Right lobe of liver (tissue), 6 donors: ENCODE measurements at regions not wholly inside any gene's neighbourhood (a gene's known extent, or its start where the extent isn't known, plus 50 kb on each side); places are given as distances from the start of the nearest gene placed in this dataset.

Experiments
- ATAC-seq, 4 donors: fragments of 200-7000 bp; cut with Tn5 transposase; one replicate each; pipeline ENCODE4 v1.9.1; 2020; ENCODE audit warnings: mild to moderate bottlenecking in 4 of 4, moderate library complexity in 4 of 4
- DNase-seq, 3 donors: peaks; one replicate each; pipeline ENCODE4 v3.0.0-alpha.2; 2020
- H3K27ac ChIP-seq, 3 donors: fragments of 200-600 bp; one replicate each; pipeline ENCODE4 v1.8.0; 2022
- H3K27me3 ChIP-seq, 2 donors: fragments of 200-600 bp; one replicate each; pipeline ENCODE4 v1.8.0; 2022
- H3K36me3 ChIP-seq, 4 donors: fragments of 200-600 bp; sonication (generic) in 1 of 4; one replicate each; pipeline versions ENCODE4 v1.5.1 to v1.8.0; 2017 to 2022; ENCODE audit warnings: control low read depth in 1 of 4
- H3K4me1 ChIP-seq, 4 donors: fragments of 200-600 bp; sonication (generic) in 1 of 4; one replicate each; pipeline versions ENCODE4 v1.5.1 to v1.8.0; 2017 to 2022; ENCODE audit warnings: control low read depth in 1 of 4
- H3K4me3 ChIP-seq, 3 donors: fragments of 200-600 bp; one replicate each; pipeline ENCODE4 v1.8.0; 2022
- H3K9me3 ChIP-seq, 4 donors: fragments of 200-600 bp; sonication (generic) in 1 of 4; one replicate each; pipeline versions ENCODE4 v1.5.1 to v1.8.0; 2017 to 2022; ENCODE audit warnings: control low read depth in 1 of 4
- CTCF ChIP-seq, 4 donors: fragments of 200-600 bp in 3 of 4; fragments of 450-650 bp in 1 of 4; IDR thresholded peaks; one replicate each; pipeline versions ENCODE4 v1.5.1 to v1.8.0; 2016 to 2022; ENCODE audit warnings: antibody characterized with exemption in 4 of 4, mild to moderate bottlenecking in 2 of 4
- POLR2A ChIP-seq: fragments of 450-650 bp; IDR thresholded peaks from one replicate; pipeline ENCODE4 v1.6.1; 2017; ENCODE audit warnings: antibody characterized with exemption, mild to moderate bottlenecking
- WGBS: methylation state at CpG from one replicate; pipeline ENCODE4 v1.1.6; 2018; ENCODE audit warnings: low coverage, low lambda C conversion rate; ENCODE audit not compliant: insufficient coverage; ENCODE audit errors: missing lambda C conversion rate; 5-methylcytosine and 5-hydroxymethylcytosine counted together
- intact Hi-C, 2 donors: fragments of 100-400 bp; cut with DNase I; formaldehyde crosslinking; loops; one replicate each; pipeline versions ENCODE4 v1.11.2 to v1.14.1; 2022
- donor health status: DM: no; HTN: yes; CAD: no.
- donor health status: DM: no; HTN: no; CAD: no.
- donor health status: DM: no; HTN: no; CAD: no.
- donor health status: DM: no; HTN: yes; CAD: no.
- donor health status: DM: no; HTN: yes; CAD: no.

DNA sequence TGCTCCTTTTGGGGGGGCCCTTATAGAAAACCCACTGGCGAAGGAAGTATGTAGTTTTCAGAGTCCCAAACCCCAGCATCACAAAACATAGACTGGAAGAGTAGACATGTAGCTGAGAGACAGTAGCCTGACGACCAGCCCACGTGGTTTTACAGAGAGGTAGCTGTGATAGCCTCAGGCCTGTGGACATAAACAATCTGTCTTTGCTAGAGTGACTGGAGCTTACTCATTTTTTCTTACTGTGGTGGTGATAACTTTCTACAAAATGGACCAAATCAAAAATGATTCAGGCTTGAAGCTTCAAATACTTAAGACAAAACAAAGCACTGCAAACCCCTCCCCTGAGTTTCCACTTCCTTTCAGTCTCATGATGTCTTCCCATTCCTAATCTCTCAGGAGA lies 497.0 kb downstream of the RWDD3 start:
- H3K4me3 ChIP-seq = no peak overlapping the region
- intact Hi-C loops = no loop called here
- no peaks in the 10 kb centered on the region for H3K9me3 ChIP-seq
- H3K36me3 ChIP-seq = no peaks in the 10 kb centered on the region
- no peak for ATAC-seq
- DNase-seq = no peak
- TF ChIP-seq POLR2A = no peak
- no peak for TF ChIP-seq CTCF (IDR thresholded peaks at IDR 0.05)
- WGBS = 54% methylated on average over 3 of the region's 3 CpGs
- H3K27me3 ChIP-seq = no peaks in the 10 kb centered on the region
- H3K27ac ChIP-seq = no peak overlapping the region
- H3K4me1 ChIP-seq = no peaks in the 10 kb centered on the region

DNA sequence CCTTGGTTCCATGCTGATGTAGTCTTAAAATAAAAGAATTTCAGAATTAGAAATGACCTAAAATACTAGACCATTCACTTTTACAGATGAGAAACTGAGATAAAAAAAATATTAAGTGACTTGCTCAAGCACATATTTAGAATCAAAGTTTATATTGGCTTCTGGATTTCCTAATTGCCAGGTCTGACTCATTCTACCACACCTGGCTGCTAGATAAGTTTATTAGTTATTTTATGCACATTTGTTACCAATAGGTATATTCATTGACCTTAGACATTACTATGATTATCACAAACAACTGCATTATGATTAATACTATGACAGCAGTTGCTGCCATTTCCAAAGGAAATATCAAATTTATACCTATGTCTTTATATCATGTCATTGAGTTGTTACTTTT lies 497.5 kb downstream of the RWDD3 start:
- no peaks in the 10 kb centered on the region for H3K4me1 ChIP-seq
- intact Hi-C loops = no loop called here
- TF ChIP-seq CTCF (IDR thresholded peaks at IDR 0.05) (no peak), POLR2A (no peak)
- H3K36me3 ChIP-seq = no peaks in the 10 kb centered on the region
- H3K27ac ChIP-seq = no peak overlapping the region
- H3K27me3 ChIP-seq = no peaks in the 10 kb centered on the region
- ATAC-seq (no peak), DNase-seq (no peak)
- no peak overlapping the region for H3K4me3 ChIP-seq
- H3K9me3 ChIP-seq = no peaks in the 10 kb centered on the region

- Histone ChIP-seq H3K4me3 (no peak overlapping the region), H3K27ac (no peak overlapping the region), H3K9me3 (peaks cover 0 to 5% (median 0%) of the 10 kb centered on the region in 4 donors), H3K27me3 (no peaks in the 10 kb centered on the region), H3K4me1 (no peaks in the 10 kb centered on the region), H3K36me3 (no peaks in the 10 kb centered on the region)
- TF ChIP-seq POLR2A (no peak), CTCF (IDR thresholded peaks at IDR 0.05) (no peak)
- ATAC-seq (no peak), DNase-seq (no peak)
- intact Hi-C loops = no loop called here
- 34% methylated on average over 1 of the region's 1 CpG for WGBS
These were observed 499.0 kb downstream of the RWDD3 start for GRCh38 chr1:95733031-95733430.

GRCh38 chr1:95733671-95734070 lies 499.7 kb downstream of the RWDD3 start:
- no peaks in the 10 kb centered on the region for H3K4me1 ChIP-seq
- H3K27me3 ChIP-seq = no peaks in the 10 kb centered on the region
- H3K4me3 ChIP-seq = no peak overlapping the region
- H3K9me3 ChIP-seq = peaks cover 0 to 6% (median 0%) of the 10 kb centered on the region in 4 donors
- ATAC-seq (no peak), DNase-seq (no peak)
- WGBS = 63% methylated on average over 3 of the region's 6 CpGs
- no peaks in the 10 kb centered on the region for H3K36me3 ChIP-seq
- intact Hi-C loops = no loop called here
- H3K27ac ChIP-seq = no peak overlapping the region
- TF ChIP-seq POLR2A = no peak
- TF ChIP-seq CTCF (IDR thresholded peaks at IDR 0.05) = no peak

- no peak for TF ChIP-seq POLR2A
- TF ChIP-seq CTCF (IDR thresholded peaks at IDR 0.05) = no peak
- Histone ChIP-seq H3K4me1 (no peaks in the 10 kb centered on the region), H3K27me3 (no peaks in the 10 kb centered on the region), H3K27ac (no peak overlapping the region), H3K4me3 (no peak overlapping the region), H3K36me3 (no peaks in the 10 kb centered on the region), H3K9me3 (peaks cover 0 to 6% (median 0%) of the 10 kb centered on the region in 4 donors)
- 44% methylated on average over 2 of the region's 2 CpGs for WGBS
- intact Hi-C loops = no loop called here
- ATAC-seq (no peak), DNase-seq (no peak)
These were observed 500.6 kb downstream of the RWDD3 start for GRCh38 chr1:95734560-95734959.
